Peyer's patch (tissue), 4 donors: ENCODE measurements at regions not wholly inside any gene's neighbourhood (a gene's known extent, or its start where the extent isn't known, plus 50 kb on each side); places are given as distances from the start of the nearest gene placed in this dataset.

Source experiments
- POLR2A ChIP-seq, 2 donors: fragments of 450-650 bp; IDR thresholded peaks; one replicate each; pipeline ENCODE4 v1.5.1; 2017; ENCODE audit warnings: antibody characterized with exemption in 2 of 2, mild to moderate bottlenecking in 2 of 2, moderate library complexity in 2 of 2
- TF ChIP-seq, protein P1 (sequence below), 6 experiments: fragments of 450-650 bp in 4 of 6; fragments of 200-600 bp in 2 of 6; sonication (generic) in 1 of 6; IDR thresholded peaks; one replicate each; pipeline ENCODE4 v1.5.1; 2017 to 2019; ENCODE audit warnings: antibody characterized with exemption in 6 of 6, mild to moderate bottlenecking in 3 of 6, moderate library complexity in 1 of 6

DNA sequence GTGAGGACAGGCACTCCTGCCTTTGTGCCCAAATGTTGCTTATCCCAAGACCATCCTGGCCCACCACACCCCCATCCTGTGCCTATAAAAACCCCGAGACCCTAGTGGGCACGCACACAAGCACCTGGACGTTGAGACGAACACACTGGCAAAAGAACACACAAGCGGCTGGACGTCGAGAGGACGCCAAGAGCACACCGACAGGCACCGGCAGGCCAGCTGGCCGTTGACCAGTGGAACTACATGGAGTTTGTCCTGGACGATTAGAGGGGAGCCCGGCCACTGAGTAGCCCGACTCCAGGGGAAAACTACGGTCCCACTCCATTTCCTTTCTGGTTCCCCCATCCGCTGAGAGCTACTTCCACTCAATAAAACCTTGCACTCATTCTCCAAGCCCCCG, 301.7 kb downstream of the PCDH10 start:
- TF ChIP-seq, protein P1, sequence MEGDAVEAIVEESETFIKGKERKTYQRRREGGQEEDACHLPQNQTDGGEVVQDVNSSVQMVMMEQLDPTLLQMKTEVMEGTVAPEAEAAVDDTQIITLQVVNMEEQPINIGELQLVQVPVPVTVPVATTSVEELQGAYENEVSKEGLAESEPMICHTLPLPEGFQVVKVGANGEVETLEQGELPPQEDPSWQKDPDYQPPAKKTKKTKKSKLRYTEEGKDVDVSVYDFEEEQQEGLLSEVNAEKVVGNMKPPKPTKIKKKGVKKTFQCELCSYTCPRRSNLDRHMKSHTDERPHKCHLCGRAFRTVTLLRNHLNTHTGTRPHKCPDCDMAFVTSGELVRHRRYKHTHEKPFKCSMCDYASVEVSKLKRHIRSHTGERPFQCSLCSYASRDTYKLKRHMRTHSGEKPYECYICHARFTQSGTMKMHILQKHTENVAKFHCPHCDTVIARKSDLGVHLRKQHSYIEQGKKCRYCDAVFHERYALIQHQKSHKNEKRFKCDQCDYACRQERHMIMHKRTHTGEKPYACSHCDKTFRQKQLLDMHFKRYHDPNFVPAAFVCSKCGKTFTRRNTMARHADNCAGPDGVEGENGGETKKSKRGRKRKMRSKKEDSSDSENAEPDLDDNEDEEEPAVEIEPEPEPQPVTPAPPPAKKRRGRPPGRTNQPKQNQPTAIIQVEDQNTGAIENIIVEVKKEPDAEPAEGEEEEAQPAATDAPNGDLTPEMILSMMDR (IDR thresholded peaks at IDR 0.05), result no peak
- TF ChIP-seq POLR2A (IDR thresholded peaks at IDR 0.05), result no peak
